Transverse colon (tissue), 3 donors: ENCODE measurements at regions not wholly inside any gene's neighbourhood (a gene's known extent, or its start where the extent isn't known, plus 50 kb on each side); places are given as distances from the start of the nearest gene placed in this dataset.

ENCODE experiments used
- CTCF ChIP-seq, 5 experiments: fragments of 200-600 bp in 3 of 5; fragments of 450-650 bp in 2 of 5; sonication (generic) in 3 of 5; IDR thresholded peaks; 1 replicate in 2 of 5; 2 replicates in 3 of 5; pipeline ENCODE4 v1.5.1; 2016 to 2017; ENCODE audit warnings: antibody characterized with exemption in 5 of 5, inconsistent platforms in 3 of 5, mild to moderate bottlenecking in 2 of 5, moderate library complexity in 1 of 5
- POLR2A ChIP-seq: fragments of 450-650 bp; IDR thresholded peaks from one replicate; pipeline ENCODE4 v1.6.1; 2016; ENCODE audit warnings: antibody characterized with exemption, mild to moderate bottlenecking, moderate library complexity

DNA sequence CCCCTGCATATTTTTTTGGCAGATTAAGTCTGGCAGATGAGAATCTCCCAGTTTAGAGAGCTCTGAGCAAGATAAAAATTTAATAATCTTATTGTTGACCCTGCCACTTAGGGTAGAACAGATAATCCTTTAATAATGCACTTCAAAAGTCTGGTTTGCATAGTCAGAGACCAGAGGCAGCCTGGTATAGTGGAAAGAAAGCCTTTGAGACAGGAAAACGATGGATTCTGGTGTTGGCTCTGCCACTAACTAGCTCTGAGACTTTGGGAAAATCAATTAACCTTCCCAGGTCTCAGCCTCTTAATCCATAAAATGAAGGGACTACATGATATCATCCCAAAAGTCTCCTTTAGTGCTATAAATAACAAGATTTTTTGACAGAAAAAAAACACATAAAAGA is 824.5 kb downstream of the STIM2 start:
- no peak for TF ChIP-seq CTCF (IDR thresholded peaks at IDR 0.05)
- TF ChIP-seq POLR2A = no peak
